ENCODE measurements at regions not wholly inside any gene's neighbourhood (a gene's known extent, or its start where the extent isn't known, plus 50 kb on each side); places are given as distances from the start of the nearest gene placed in this dataset.
"Not testable (repeated sequence)": the region's sequence is repeated elsewhere in the genome, so short reads cannot be mapped to it uniquely, and the experiment has no call there.

- H3K4me3 Mint-ChIP-seq = peak overlapping the region in 2 of 8 donors; percentile 4 to 11
- no peaks in the 10 kb centered on the region for H3K36me3 Mint-ChIP-seq
- ATAC-seq (ENCODE audit: low read depth in 2 of 2) (peak; percentile 47 to 72), DNase-seq (no peak)
- H3K27me3 Mint-ChIP-seq = peaks cover 0 to 8% (median 5%) of the 10 kb centered on the region in 3 donors
- no peaks in the 10 kb centered on the region for H3K9me3 Mint-ChIP-seq
- H3K27ac Mint-ChIP-seq = peak overlapping the region in 3 of 6 donors; percentile 6 to 68 (median 10)
- peaks cover 10 to 16% (median 11%) of the 10 kb centered on the region in 3 donors for H3K4me1 Mint-ChIP-seq
Measured at GRCh38 chr9:88596376-88596775, 61.4 kb downstream of the NXNL2 start.

GRCh38 chr9:88604836-88605511 is 70.0 kb downstream of the NXNL2 start:
- no peak overlapping the region for H3K27ac Mint-ChIP-seq
- no peak for DNase-seq
- peaks cover 0 to 9% (median 0%) of the 10 kb centered on the region in 3 donors for H3K27me3 Mint-ChIP-seq
- H3K9me3 Mint-ChIP-seq = peaks cover 0 to 5% (median 1%) of the 10 kb centered on the region in 7 donors
- H3K4me1 Mint-ChIP-seq = no peaks in the 10 kb centered on the region
- no peak for ATAC-seq (ENCODE audit: low read depth in 2 of 2)
- H3K36me3 Mint-ChIP-seq = no peaks in the 10 kb centered on the region
- no peak overlapping the region for H3K4me3 Mint-ChIP-seq

- H3K4me3 Mint-ChIP-seq = no peak overlapping the region
- H3K27me3 Mint-ChIP-seq = peaks cover 0 to 7% (median 0%) of the 10 kb centered on the region in 3 donors
- no peak overlapping the region for H3K27ac Mint-ChIP-seq
- no peaks in the 10 kb centered on the region for H3K4me1 Mint-ChIP-seq
- DNase-seq (no peak), ATAC-seq (ENCODE audit: low read depth in 2 of 2) (no peak)
- no peaks in the 10 kb centered on the region for H3K36me3 Mint-ChIP-seq
- H3K9me3 Mint-ChIP-seq = peaks cover 0 to 5% (median 1%) of the 10 kb centered on the region in 7 donors
Measured at GRCh38 chr9:88605512-88606362, 70.8 kb downstream of the NXNL2 start.

- H3K27me3 Mint-ChIP-seq = peaks cover 0 to 13% (median 0%) of the 10 kb centered on the region in 3 donors
- no peak overlapping the region for H3K27ac Mint-ChIP-seq
- peaks cover 5 to 66% (median 42%) of the 10 kb centered on the region in 7 donors for H3K9me3 Mint-ChIP-seq
- ATAC-seq (ENCODE audit: low read depth in 2 of 2) (no peak), DNase-seq (no peak)
- no peak overlapping the region for H3K4me3 Mint-ChIP-seq
- H3K4me1 Mint-ChIP-seq = no peaks in the 10 kb centered on the region
- H3K36me3 Mint-ChIP-seq = peaks cover 0 to 8% of the 10 kb centered on the region in 2 donors
Measured at GRCh38 chr9:88614359-88614758, 79.4 kb downstream of the NXNL2 start.

- Mint-ChIP-seq H3K36me3 (no peaks in the 10 kb centered on the region), H3K27ac (no peak overlapping the region), H3K9me3 (peaks cover 3 to 18% (median 6%) of the 10 kb centered on the region in 7 donors), H3K4me1 (no peaks in the 10 kb centered on the region), H3K27me3 (peaks cover 5 to 10% (median 8%) of the 10 kb centered on the region in 3 donors), H3K4me3 (no peak overlapping the region)
- ATAC-seq (ENCODE audit: low read depth in 2 of 2) (no peak), DNase-seq (no peak)
Measured at GRCh38 chr9:88623698-88624097, 88.7 kb downstream of the NXNL2 start.

- DNase-seq (no peak), ATAC-seq (ENCODE audit: low read depth in 2 of 2) (no peak)
- peaks cover 1 to 22% (median 9%) of the 10 kb centered on the region in 7 donors for H3K9me3 Mint-ChIP-seq
- no peak overlapping the region for H3K27ac Mint-ChIP-seq
- H3K4me1 Mint-ChIP-seq = no peaks in the 10 kb centered on the region
- no peaks in the 10 kb centered on the region for H3K36me3 Mint-ChIP-seq
- no peak overlapping the region for H3K4me3 Mint-ChIP-seq
- H3K27me3 Mint-ChIP-seq = peaks cover 0 to 5% (median 5%) of the 10 kb centered on the region in 3 donors
Measured at GRCh38 chr9:88628114-88628513, 93.1 kb downstream of the NXNL2 start.

GRCh38 chr9:88628811-88629210 is 93.8 kb downstream of the NXNL2 start:
- Mint-ChIP-seq H3K4me1 (no peaks in the 10 kb centered on the region), H3K9me3 (peaks cover 1 to 27% (median 11%) of the 10 kb centered on the region in 7 donors), H3K27ac (no peak overlapping the region), H3K27me3 (peaks cover 0 to 10% (median 4%) of the 10 kb centered on the region in 3 donors), H3K4me3 (no peak overlapping the region), H3K36me3 (no peaks in the 10 kb centered on the region)
- ATAC-seq (ENCODE audit: low read depth in 2 of 2) (no peak), DNase-seq (no peak)

- H3K4me3 Mint-ChIP-seq; ATAC-seq (ENCODE audit: low read depth in 2 of 2); DNase-seq; H3K36me3 Mint-ChIP-seq; H3K4me1 Mint-ChIP-seq: not testable (repeated sequence)
- peak overlapping the region in 1 of 6 donors; percentile 5 for H3K27ac Mint-ChIP-seq
- H3K9me3 Mint-ChIP-seq = peaks cover 3 to 32% (median 15%) of the 10 kb centered on the region in 7 donors
- peaks cover 4 to 25% (median 9%) of the 10 kb centered on the region in 3 donors for H3K27me3 Mint-ChIP-seq
Measured at GRCh38 chr9:88630574-88630973, 95.6 kb downstream of the NXNL2 start.

GRCh38 chr9:88635151-88635550 is 100.2 kb downstream of the NXNL2 start:
- no peak for ATAC-seq (ENCODE audit: low read depth in 2 of 2)
- H3K9me3 Mint-ChIP-seq = peaks cover 22 to 62% (median 28%) of the 10 kb centered on the region in 7 donors
- H3K27me3 Mint-ChIP-seq = peaks cover 12 to 56% (median 45%) of the 10 kb centered on the region in 3 donors
- no peaks in the 10 kb centered on the region for H3K4me1 Mint-ChIP-seq
- H3K4me3 Mint-ChIP-seq = no peak overlapping the region
- DNase-seq = no peak
- no peak overlapping the region for H3K27ac Mint-ChIP-seq
- H3K36me3 Mint-ChIP-seq = peaks cover 8 to 29% of the 10 kb centered on the region in 2 donors

- peaks cover 33 to 59% (median 48%) of the 10 kb centered on the region in 3 donors for H3K27me3 Mint-ChIP-seq
Measured at GRCh38 chr9:88641456-88642240, 106.7 kb downstream of the NXNL2 start.

GRCh38 chr9:88642336-88642735 is 107.4 kb downstream of the NXNL2 start:
- ATAC-seq (ENCODE audit: low read depth in 2 of 2) (no peak), DNase-seq (no peak)
- Mint-ChIP-seq H3K4me3 (no peak overlapping the region), H3K27me3 (peaks cover 37 to 61% (median 48%) of the 10 kb centered on the region in 3 donors), H3K4me1 (no peaks in the 10 kb centered on the region), H3K36me3 (peaks cover 6 to 26% of the 10 kb centered on the region in 2 donors), H3K9me3 (peaks cover 10 to 25% (median 18%) of the 10 kb centered on the region in 7 donors), H3K27ac (no peak overlapping the region)

More at GRCh38 chr9:88641456-88642240, 106.7 kb downstream of the NXNL2 start:
- H3K27ac Mint-ChIP-seq = no peak overlapping the region
- no peak overlapping the region for H3K4me3 Mint-ChIP-seq
- ATAC-seq (ENCODE audit: low read depth in 2 of 2) = no peak
- peaks cover 15 to 29% (median 25%) of the 10 kb centered on the region in 7 donors for H3K9me3 Mint-ChIP-seq
- no peaks in the 10 kb centered on the region for H3K4me1 Mint-ChIP-seq
- peaks cover 8 to 33% of the 10 kb centered on the region in 2 donors for H3K36me3 Mint-ChIP-seq
- no peak for DNase-seq

- Mint-ChIP-seq H3K4me3 (no peak overlapping the region), H3K4me1 (no peaks in the 10 kb centered on the region), H3K27me3 (peaks cover 36 to 47% (median 36%) of the 10 kb centered on the region in 3 donors), H3K9me3 (peaks cover 3 to 15% (median 8%) of the 10 kb centered on the region in 7 donors), H3K36me3 (peaks cover 0 to 15% of the 10 kb centered on the region in 2 donors), H3K27ac (no peak overlapping the region)
- no peak for DNase-seq
- no peak for ATAC-seq (ENCODE audit: low read depth in 2 of 2)
Measured at GRCh38 chr9:88643931-88644330, 109.0 kb downstream of the NXNL2 start.
